Testis (tissue), 2 donors: ENCODE measurements at regions not wholly inside any gene's neighbourhood (a gene's known extent, or its start where the extent isn't known, plus 50 kb on each side); places are given as distances from the start of the nearest gene placed in this dataset.

ENCODE experiments used
- DNase-seq: peaks from one replicate; pipeline ENCODE4 v3.0.0-alpha.2; 2019
- H3K27ac ChIP-seq, 2 donors: fragments of 200-600 bp; sonication (generic); one replicate each; pipeline ENCODE4 v1.5.1; 2019
- H3K27me3 ChIP-seq: fragments of 200-600 bp; sonication (generic); one replicate; pipeline ENCODE4 v1.5.1; 2019
- H3K36me3 ChIP-seq: fragments of 200-600 bp; sonication (generic); one replicate; pipeline ENCODE4 v1.5.1; 2017; ENCODE audit warnings: low read depth; ENCODE audit errors: missing control alignments
- H3K4me1 ChIP-seq: fragments of 200-600 bp; sonication (generic); one replicate; pipeline ENCODE4 v1.5.1; 2019
- H3K4me3 ChIP-seq, 2 donors: fragments of 200-600 bp; sonication (generic); one replicate each; pipeline ENCODE4 v1.5.1; 2017 to 2019
- H3K9me3 ChIP-seq: fragments of 200-600 bp; sonication (generic); one replicate; pipeline ENCODE4 v1.5.1; 2017
- POLR2A ChIP-seq: fragments of 450-650 bp; IDR thresholded peaks from one replicate; pipeline ENCODE4 v1.6.1; 2017; ENCODE audit warnings: antibody characterized with exemption, mild to moderate bottlenecking, moderate library complexity
- WGBS, 2 donors: methylation state at CpG; one replicate each; pipeline ENCODE4 v1.1.5; 2018; 5-methylcytosine and 5-hydroxymethylcytosine counted together
- intact Hi-C: fragments of 100-400 bp; cut with DNase I; formaldehyde crosslinking; loops from one replicate; pipeline ENCODE4 v1.15.1; 2023; ENCODE audit warnings: low total_unique reads
- TF ChIP-seq, protein P1 (sequence below), 3 experiments: fragments of 450-650 bp in 2 of 3; fragments of 200-600 bp in 1 of 3; sonication (generic) in 1 of 3; IDR thresholded peaks; one replicate each; pipeline ENCODE4 v1.5.1; 2016 to 2019; ENCODE audit warnings: antibody characterized with exemption in 3 of 3, mild to moderate bottlenecking in 2 of 3, moderate library complexity in 1 of 3

DNA sequence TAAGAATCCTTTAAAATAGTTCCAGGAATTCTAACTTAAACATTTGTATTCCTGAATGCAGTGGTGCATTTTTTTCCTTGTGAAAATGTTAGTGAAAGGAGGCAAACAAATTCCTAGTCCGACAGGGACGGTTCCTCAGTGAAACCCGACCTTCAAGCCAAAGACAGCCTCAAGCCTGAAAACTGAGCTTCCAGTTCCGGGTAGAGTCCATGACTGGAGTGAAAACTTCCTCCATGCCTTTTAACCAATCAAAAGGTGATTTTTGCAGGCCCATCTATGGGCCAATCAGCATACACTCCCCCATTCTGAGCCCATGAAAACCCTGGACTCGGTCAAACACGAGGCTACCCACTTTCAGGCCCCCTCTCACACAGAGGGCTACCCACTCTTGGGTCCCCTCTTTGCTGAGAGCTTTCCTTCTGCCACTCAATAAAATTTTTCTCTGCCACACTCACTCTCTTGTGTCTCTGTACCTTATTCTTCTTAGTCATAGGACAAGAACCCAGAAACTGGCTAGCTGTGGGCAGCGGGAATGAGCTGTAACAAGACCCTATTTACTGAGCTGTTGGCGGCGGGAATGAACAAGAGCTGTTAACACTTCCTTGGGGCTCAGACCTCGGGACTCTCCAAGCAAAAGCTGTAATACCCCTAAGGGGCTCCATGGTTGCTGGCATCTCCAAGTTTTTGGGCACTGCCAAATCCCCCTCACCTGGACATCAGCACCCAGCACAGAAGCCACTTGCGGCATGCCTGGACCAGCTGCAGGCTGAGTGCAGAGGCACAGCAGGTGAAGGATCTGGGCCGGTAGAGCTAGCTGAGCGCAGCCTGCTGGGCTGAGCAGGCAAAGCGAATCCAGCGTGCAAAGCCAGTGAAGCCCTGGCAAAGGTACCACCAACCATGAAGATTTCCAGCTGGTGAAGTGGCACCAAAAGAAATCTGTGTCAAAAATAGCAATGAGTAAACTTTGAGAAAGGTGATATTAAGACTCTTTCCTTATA lies 598.8 kb downstream of the MCTP2 start:
- Histone ChIP-seq H3K36me3 (no peaks in the 10 kb centered on the region), H3K27me3 (no peaks in the 10 kb centered on the region), H3K9me3 (no peaks in the 10 kb centered on the region), H3K4me1 (no peaks in the 10 kb centered on the region), H3K4me3 (no peak overlapping the region), H3K27ac (no peak overlapping the region)
- intact Hi-C loops = no loop called here
- no peak for DNase-seq
- TF ChIP-seq, protein P1, sequence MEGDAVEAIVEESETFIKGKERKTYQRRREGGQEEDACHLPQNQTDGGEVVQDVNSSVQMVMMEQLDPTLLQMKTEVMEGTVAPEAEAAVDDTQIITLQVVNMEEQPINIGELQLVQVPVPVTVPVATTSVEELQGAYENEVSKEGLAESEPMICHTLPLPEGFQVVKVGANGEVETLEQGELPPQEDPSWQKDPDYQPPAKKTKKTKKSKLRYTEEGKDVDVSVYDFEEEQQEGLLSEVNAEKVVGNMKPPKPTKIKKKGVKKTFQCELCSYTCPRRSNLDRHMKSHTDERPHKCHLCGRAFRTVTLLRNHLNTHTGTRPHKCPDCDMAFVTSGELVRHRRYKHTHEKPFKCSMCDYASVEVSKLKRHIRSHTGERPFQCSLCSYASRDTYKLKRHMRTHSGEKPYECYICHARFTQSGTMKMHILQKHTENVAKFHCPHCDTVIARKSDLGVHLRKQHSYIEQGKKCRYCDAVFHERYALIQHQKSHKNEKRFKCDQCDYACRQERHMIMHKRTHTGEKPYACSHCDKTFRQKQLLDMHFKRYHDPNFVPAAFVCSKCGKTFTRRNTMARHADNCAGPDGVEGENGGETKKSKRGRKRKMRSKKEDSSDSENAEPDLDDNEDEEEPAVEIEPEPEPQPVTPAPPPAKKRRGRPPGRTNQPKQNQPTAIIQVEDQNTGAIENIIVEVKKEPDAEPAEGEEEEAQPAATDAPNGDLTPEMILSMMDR (IDR thresholded peaks at IDR 0.05) = no peak
- no peak for TF ChIP-seq POLR2A
- 90 to 94% methylated on average over 15 of the region's 15 CpGs for WGBS, 2 donors

DNA sequence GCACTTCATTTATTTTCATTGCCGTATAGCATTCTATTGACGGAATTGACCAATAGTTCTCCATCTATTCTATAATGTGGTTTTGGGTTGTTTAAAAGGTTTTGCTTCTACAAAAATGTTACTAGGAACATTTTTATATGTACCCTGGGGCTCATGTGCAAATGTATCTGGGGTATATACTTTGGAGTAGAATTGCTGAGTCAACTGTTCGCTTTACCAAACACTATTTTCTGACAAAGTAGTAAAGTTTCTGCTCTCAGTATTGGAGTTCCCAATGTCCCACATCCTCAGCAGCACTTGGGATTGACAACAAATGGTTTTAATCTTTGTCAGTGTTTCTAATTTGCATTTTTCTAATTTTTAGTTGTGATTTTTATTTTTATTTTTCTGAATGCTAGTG lies 602.6 kb downstream of the MCTP2 start:
- Histone ChIP-seq H3K4me3 (no peak overlapping the region), H3K4me1 (no peaks in the 10 kb centered on the region), H3K36me3 (no peaks in the 10 kb centered on the region), H3K27me3 (no peaks in the 10 kb centered on the region), H3K27ac (no peak overlapping the region), H3K9me3 (no peaks in the 10 kb centered on the region)
- intact Hi-C loops = no loop called here
- DNase-seq = no peak
- WGBS, 2 donors = 93 to 94% methylated on average over 3 of the region's 3 CpGs
- TF ChIP-seq, protein P1 (IDR thresholded peaks at IDR 0.05) = no peak
- no peak for TF ChIP-seq POLR2A

DNA sequence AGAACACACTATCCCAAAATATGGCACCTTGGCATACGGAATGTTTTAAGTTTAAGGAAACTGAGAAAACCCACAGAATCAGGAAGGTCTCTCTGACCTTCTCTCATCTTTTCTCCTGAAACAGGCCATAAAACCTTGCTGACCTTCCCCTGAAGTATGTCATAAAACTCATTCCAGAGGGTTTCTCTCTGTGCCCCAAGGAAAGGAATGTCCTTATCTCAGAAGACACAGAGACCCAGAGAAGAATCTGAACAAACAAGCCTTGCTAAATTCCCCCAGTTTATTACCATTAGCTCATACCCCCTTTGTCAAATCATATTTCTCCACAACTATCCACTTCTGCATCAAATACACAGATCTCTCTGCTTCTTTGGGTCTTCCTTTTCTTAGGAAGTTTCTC lies 603.1 kb downstream of the MCTP2 start:
- TF ChIP-seq, protein P1 (IDR thresholded peaks at IDR 0.05) = no peak
- TF ChIP-seq POLR2A = no peak
- intact Hi-C loops = no loop called here

DNA sequence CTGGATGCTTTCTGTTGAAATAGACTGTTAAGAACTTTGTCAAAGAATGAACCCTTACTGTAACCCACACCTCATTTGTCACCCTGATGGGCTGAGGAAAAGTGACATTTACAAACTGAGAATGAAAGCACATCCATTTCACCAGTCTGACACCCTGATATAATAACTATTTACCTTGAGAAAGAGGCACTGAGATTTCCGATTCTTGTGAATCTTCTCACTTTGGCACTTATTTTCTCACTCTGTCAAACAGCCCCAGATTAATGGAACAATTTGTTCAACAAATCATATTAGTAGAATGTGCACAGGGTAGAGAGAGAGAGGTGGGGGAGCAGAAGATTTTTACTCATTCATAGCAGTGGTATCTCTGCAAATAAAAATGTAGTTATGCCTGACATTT lies 606.9 kb downstream of the MCTP2 start:
- H3K9me3 ChIP-seq = no peaks in the 10 kb centered on the region
- H3K4me1 ChIP-seq = no peaks in the 10 kb centered on the region
- no peak for DNase-seq
- WGBS, 2 donors = 45 to 61% methylated on average over 1 of the region's 1 CpG
- peak overlapping the region in 1 of 2 donors; percentile 37 for H3K27ac ChIP-seq
- no peak for TF ChIP-seq POLR2A
- TF ChIP-seq, protein P1 (IDR thresholded peaks at IDR 0.05) = no peak
- no peak overlapping the region for H3K4me3 ChIP-seq
- intact Hi-C loops = no loop called here
- no peaks in the 10 kb centered on the region for H3K27me3 ChIP-seq
- H3K36me3 ChIP-seq = no peaks in the 10 kb centered on the region

More for the DNA sequence above, 603.1 kb downstream of the MCTP2 start:
- H3K27me3 ChIP-seq = no peaks in the 10 kb centered on the region
- no peak overlapping the region for H3K4me3 ChIP-seq
- no peaks in the 10 kb centered on the region for H3K4me1 ChIP-seq
- H3K9me3 ChIP-seq = no peaks in the 10 kb centered on the region
- no peak for DNase-seq
- WGBS, 2 donors = 42 to 63% methylated on average over 1 of the region's 1 CpG
- H3K36me3 ChIP-seq = no peaks in the 10 kb centered on the region
- no peak overlapping the region for H3K27ac ChIP-seq
